Epithelial cell of esophagus (primary cell): ENCODE measurements at regions not wholly inside any gene's neighbourhood (a gene's known extent, or its start where the extent isn't known, plus 50 kb on each side); places are given as distances from the start of the nearest gene placed in this dataset.
"Not testable (repeated sequence)": the region's sequence is repeated elsewhere in the genome, so short reads cannot be mapped to it uniquely, and the experiment has no call there.

Source experiments
- DNase-seq: peaks from one replicate; pipeline ENCODE4 v3.0.0; 2010; ENCODE audit warnings: low read depth
- H3K4me3 ChIP-seq: 2 replicates; pipeline ENCODE4 v1.5.1; 2011; ENCODE audit warnings: mild to moderate bottlenecking, low read length, control low read depth
- TF ChIP-seq, protein P1 (sequence below): IDR thresholded peaks from 2 replicates; pipeline ENCODE4 v1.5.1; 2011; ENCODE audit warnings: low read depth, mild to moderate bottlenecking, low read length, control low read depth, inconsistent platforms; ENCODE audit not compliant: insufficient read depth; ENCODE audit errors: missing control alignments

- TF ChIP-seq, protein P1, sequence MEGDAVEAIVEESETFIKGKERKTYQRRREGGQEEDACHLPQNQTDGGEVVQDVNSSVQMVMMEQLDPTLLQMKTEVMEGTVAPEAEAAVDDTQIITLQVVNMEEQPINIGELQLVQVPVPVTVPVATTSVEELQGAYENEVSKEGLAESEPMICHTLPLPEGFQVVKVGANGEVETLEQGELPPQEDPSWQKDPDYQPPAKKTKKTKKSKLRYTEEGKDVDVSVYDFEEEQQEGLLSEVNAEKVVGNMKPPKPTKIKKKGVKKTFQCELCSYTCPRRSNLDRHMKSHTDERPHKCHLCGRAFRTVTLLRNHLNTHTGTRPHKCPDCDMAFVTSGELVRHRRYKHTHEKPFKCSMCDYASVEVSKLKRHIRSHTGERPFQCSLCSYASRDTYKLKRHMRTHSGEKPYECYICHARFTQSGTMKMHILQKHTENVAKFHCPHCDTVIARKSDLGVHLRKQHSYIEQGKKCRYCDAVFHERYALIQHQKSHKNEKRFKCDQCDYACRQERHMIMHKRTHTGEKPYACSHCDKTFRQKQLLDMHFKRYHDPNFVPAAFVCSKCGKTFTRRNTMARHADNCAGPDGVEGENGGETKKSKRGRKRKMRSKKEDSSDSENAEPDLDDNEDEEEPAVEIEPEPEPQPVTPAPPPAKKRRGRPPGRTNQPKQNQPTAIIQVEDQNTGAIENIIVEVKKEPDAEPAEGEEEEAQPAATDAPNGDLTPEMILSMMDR: no peak
- H3K4me3 ChIP-seq: no peak overlapping the region
- DNase-seq: no peak
Observed at GRCh38 chr18:67455890-67456501, 60.5 kb downstream of the DSEL start.

DNA sequence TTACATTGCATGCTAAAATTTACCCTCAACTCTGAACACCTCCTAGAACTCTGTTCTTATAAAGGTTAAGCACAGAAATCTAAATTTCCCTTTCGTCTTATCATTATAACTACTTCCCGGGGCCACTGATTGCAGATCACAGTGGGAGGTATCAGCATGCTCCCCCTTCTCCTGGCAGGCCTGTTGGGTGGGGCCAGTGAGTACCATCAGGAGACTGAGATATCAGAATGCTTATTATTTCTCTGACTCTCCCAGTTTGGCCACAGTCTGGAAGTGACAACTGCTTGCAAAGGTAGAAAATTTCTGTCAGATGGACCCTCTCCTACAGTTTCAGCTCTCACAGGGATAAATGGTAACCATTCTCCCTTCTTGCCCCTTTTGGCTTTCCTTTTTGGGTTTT, 62.6 kb downstream of the DSEL start:
- no peak for DNase-seq
- no peak overlapping the region for H3K4me3 ChIP-seq
- TF ChIP-seq, protein P1: no peak

- no peak for DNase-seq
- TF ChIP-seq, protein P1: no peak
- no peak overlapping the region for H3K4me3 ChIP-seq
Observed at GRCh38 chr18:67451960-67452359, 64.6 kb downstream of the DSEL start.

- H3K4me3 ChIP-seq: not testable (repeated sequence)
Observed at GRCh38 chr18:67451101-67451500, 65.4 kb downstream of the DSEL start.

DNA sequence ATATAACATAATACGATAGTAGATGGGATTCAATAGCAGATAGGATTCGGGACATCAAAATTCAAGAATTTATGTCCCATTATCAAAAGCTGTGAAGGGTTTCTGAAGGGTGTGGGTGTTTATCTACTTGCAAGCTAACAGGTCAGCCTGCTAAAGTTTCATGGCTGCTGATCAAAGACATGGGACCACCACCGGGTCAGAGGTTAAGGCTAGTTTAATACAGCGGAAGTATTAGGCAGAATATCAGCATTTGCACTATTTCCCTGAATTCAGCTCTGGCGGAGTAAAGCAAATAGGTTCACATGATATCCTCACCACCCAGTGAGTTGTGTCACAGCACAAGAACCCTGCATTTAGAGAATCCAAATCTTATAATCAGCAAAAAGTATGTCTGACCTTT, 82.5 kb downstream of the DSEL start:
- no peak for DNase-seq
- no peak overlapping the region for H3K4me3 ChIP-seq
- TF ChIP-seq, protein P1: no peak

More at GRCh38 chr18:67451101-67451500, 65.4 kb downstream of the DSEL start:
- not testable (repeated sequence) for DNase-seq

DNA sequence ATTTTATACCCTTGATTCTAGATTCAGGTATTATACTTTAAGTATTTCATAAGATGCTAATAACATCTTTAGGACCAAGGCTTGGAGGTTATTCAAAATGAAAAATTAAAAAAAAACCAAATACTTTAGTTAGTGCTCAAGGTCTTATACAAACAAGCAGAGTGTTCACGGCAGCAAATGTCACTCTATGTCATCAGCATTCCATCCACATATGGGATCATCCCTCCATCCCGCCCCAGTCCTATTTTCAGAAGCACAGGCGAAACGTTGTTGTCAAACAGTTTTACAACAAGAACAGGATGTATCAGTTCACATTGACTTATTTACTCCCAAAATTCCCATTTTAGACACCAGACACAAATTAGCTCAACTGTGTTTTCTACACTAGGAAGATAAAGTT, 83.7 kb downstream of the DSEL start:
- DNase-seq: no peak
- TF ChIP-seq, protein P1: no peak
- no peak overlapping the region for H3K4me3 ChIP-seq

GRCh38 chr18:67428805-67429204, 87.7 kb downstream of the DSEL start:
- no peak overlapping the region for H3K4me3 ChIP-seq
- TF ChIP-seq, protein P1: no peak
- DNase-seq: no peak
